Upper lobe of right lung (tissue), 1 donor: ENCODE measurements at regions not wholly inside any gene's neighbourhood (a gene's known extent, or its start where the extent isn't known, plus 50 kb on each side); places are given as distances from the start of the nearest gene placed in this dataset.

Source experiments
- ATAC-seq: fragments of 200-7000 bp; cut with Tn5 transposase; one replicate; pipeline ENCODE4 v1.9.1; 2020; ENCODE audit warnings: mild to moderate bottlenecking, moderate library complexity
- DNase-seq: peaks from one replicate; pipeline ENCODE4 v3.0.0-alpha.2; 2020
- H3K27ac ChIP-seq: fragments of 200-600 bp; one replicate; pipeline ENCODE4 v1.8.0; 2022
- H3K27me3 ChIP-seq: fragments of 200-600 bp; one replicate; pipeline ENCODE4 v1.8.0; 2022; ENCODE audit warnings: mild to moderate bottlenecking
- H3K36me3 ChIP-seq: fragments of 200-600 bp; one replicate; pipeline ENCODE4 v1.8.0; 2022
- H3K4me1 ChIP-seq: fragments of 200-600 bp; one replicate; pipeline ENCODE4 v1.8.0; 2022
- H3K4me3 ChIP-seq: fragments of 200-600 bp; one replicate; pipeline ENCODE4 v1.8.0; 2022; ENCODE audit warnings: mild to moderate bottlenecking
- H3K9me3 ChIP-seq: fragments of 200-600 bp; one replicate; pipeline ENCODE4 v1.8.0; 2022
- intact Hi-C: fragments of 100-400 bp; cut with DNase I; formaldehyde crosslinking; loops from one replicate; pipeline ENCODE4 v1.11.0; 2022
- TF ChIP-seq, protein P1 (sequence below): fragments of 200-600 bp; IDR thresholded peaks from one replicate; pipeline ENCODE4 v1.8.0; 2022; ENCODE audit warnings: antibody characterized with exemption
- donor health status: DM: no; HTN: yes; CAD: no; lungs with severe emphysema.

DNA sequence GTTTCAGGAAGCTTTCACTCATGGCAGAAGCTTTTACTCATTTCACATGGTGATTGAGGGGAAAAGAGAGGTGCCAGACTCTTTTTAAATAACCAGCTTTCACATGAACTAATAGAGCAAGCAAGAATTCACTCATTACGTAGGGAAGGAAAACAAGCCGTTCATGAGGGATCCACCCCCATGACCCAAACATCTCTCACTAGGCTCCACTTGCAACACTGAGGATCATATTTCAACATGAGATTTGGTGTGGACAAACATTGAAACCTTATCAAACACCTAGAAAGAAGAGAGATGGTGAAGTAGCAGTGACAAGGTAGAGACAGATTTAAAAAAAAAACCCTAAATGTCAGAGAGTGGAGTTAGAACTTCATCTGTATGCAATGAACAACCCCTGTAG is 408.6 kb upstream of the PDZRN3 start:
- intact Hi-C loops, result no loop called here
- Histone ChIP-seq H3K27ac (no peak overlapping the region), H3K4me3 (no peak overlapping the region), H3K4me1 (no peaks in the 10 kb centered on the region), H3K9me3 (no peaks in the 10 kb centered on the region), H3K36me3 (no peaks in the 10 kb centered on the region), H3K27me3 (no peaks in the 10 kb centered on the region)
- TF ChIP-seq, protein P1, sequence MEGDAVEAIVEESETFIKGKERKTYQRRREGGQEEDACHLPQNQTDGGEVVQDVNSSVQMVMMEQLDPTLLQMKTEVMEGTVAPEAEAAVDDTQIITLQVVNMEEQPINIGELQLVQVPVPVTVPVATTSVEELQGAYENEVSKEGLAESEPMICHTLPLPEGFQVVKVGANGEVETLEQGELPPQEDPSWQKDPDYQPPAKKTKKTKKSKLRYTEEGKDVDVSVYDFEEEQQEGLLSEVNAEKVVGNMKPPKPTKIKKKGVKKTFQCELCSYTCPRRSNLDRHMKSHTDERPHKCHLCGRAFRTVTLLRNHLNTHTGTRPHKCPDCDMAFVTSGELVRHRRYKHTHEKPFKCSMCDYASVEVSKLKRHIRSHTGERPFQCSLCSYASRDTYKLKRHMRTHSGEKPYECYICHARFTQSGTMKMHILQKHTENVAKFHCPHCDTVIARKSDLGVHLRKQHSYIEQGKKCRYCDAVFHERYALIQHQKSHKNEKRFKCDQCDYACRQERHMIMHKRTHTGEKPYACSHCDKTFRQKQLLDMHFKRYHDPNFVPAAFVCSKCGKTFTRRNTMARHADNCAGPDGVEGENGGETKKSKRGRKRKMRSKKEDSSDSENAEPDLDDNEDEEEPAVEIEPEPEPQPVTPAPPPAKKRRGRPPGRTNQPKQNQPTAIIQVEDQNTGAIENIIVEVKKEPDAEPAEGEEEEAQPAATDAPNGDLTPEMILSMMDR, result no peak
- ATAC-seq (no peak), DNase-seq (no peak)

DNA sequence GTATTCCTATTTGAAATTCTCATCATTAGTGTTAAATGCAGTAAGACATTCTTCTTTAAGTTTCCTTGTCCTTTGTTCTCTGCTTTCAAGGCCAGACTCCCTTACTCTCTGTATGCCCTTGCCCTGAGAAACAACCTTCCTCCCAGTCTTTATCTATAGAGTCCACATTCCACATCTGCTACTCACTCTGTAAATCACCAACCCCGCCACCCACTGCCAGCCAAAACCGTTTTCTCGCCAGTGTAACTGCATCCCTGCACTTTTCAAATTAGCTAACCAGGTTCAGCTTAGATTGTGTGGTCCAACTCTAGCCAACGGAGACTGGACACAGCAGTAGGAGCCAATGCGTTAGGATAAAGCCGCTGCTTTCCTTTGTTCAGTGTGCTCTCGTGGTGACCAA is 402.4 kb upstream of the PDZRN3 start:
- no peaks in the 10 kb centered on the region for H3K4me1 ChIP-seq
- no peaks in the 10 kb centered on the region for H3K27me3 ChIP-seq
- no peak overlapping the region for H3K4me3 ChIP-seq
- H3K27ac ChIP-seq, result no peak overlapping the region
- intact Hi-C loops, result no loop called here
- no peak for DNase-seq
- no peaks in the 10 kb centered on the region for H3K9me3 ChIP-seq
- ATAC-seq, result no peak
- no peaks in the 10 kb centered on the region for H3K36me3 ChIP-seq
- TF ChIP-seq, protein P1, result no peak

DNA sequence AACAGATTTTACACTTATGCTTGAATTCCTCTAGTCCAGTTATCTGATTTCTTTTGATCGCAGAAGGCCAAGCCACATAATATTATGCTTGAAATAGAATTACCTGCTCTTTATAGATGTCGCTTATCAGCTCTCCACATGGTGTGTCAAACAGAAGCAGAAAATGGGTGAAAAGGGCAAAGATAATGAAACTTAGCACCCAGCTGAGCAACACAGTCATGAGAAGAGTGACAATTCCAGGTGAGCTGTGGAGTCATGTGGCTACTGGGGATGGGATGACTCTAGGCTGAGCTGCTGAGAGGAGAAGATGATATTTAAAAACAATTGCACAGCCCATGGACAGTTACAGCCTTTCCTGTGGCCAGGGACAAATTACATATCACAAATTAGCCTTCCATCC is 398.7 kb upstream of the PDZRN3 start:
- H3K4me3 ChIP-seq, result no peak overlapping the region
- H3K36me3 ChIP-seq, result no peaks in the 10 kb centered on the region
- ATAC-seq, result no peak
- DNase-seq, result no peak
- no peaks in the 10 kb centered on the region for H3K27me3 ChIP-seq
- intact Hi-C loops, result no loop called here
- no peaks in the 10 kb centered on the region for H3K4me1 ChIP-seq
- TF ChIP-seq, protein P1, result no peak
- no peak overlapping the region for H3K27ac ChIP-seq
- H3K9me3 ChIP-seq, result no peaks in the 10 kb centered on the region

DNA sequence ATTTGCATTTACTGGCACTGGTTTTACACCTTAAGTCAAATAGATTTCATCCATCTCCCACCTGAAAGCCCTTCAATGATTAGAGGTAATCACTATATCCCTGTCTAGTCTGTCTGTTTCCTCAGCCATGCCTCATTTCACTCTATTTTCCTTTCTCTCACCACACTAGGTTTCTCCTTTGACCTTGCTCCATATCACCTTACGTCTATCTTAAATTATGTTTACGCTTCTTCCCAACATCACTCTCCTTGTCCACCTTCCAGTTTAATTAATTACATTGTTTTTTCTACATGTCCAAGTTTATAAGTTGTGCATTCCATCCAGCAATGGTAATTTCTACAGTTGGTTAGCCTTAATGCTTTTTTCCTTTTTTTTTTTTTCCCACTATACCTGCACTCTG is 396.7 kb upstream of the PDZRN3 start:
- Histone ChIP-seq H3K36me3 (no peaks in the 10 kb centered on the region), H3K4me3 (no peak overlapping the region), H3K27ac (no peak overlapping the region), H3K4me1 (no peaks in the 10 kb centered on the region), H3K27me3 (no peaks in the 10 kb centered on the region), H3K9me3 (no peaks in the 10 kb centered on the region)
- DNase-seq (no peak), ATAC-seq (no peak)
- TF ChIP-seq, protein P1, result no peak
- intact Hi-C loops, result no loop called here

DNA sequence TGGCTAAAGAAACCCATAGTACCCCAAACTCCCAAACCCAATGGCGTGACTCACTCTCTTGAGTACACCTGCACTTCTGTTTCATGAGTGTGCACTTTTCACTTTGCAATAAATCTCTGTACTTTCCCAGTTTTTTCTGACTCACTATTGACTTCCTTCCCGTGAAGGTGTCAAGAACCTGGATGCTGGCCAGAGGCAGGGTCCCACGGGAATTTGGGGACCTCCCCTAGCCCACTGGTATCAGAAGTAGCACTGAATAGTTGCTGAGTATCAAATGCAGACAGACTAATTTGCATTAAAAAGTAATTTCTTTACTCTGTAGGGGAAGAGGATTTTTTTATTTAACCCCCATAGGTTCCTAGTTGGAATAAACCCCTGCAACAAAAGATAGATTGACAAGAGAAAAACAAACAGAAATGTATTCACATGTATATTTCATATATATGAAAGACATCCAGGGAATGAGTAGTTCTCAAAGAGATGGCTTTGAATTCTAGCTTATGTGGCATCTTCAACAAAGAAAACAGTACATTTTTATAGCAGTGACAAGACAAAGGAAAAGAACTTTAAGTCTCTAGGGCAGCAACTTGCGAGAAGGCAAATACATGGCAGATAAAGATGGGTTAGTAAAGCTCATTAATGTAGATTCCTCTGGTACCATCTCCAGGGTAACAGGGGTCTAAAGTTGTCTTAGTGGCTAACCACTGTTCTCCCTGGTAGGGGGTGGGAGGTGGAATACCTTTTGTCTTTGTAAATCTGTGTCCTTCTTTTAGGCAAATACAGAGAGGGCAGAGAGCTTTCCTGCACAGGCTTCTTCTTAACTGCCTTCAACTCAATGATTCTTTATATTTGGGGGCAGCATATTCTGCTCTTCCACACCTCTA is 385.5 kb upstream of the PDZRN3 start:
- Histone ChIP-seq H3K9me3 (no peaks in the 10 kb centered on the region), H3K27me3 (no peaks in the 10 kb centered on the region), H3K27ac (no peak overlapping the region), H3K36me3 (no peaks in the 10 kb centered on the region), H3K4me1 (no peaks in the 10 kb centered on the region), H3K4me3 (no peak overlapping the region)
- TF ChIP-seq, protein P1, result no peak
- intact Hi-C loops, result no loop called here
- no peak for DNase-seq
- no peak for ATAC-seq
